ENCODE measurements at regions not wholly inside any gene's neighbourhood (a gene's known extent, or its start where the extent isn't known, plus 50 kb on each side); places are given as distances from the start of the nearest gene placed in this dataset.

DNA sequence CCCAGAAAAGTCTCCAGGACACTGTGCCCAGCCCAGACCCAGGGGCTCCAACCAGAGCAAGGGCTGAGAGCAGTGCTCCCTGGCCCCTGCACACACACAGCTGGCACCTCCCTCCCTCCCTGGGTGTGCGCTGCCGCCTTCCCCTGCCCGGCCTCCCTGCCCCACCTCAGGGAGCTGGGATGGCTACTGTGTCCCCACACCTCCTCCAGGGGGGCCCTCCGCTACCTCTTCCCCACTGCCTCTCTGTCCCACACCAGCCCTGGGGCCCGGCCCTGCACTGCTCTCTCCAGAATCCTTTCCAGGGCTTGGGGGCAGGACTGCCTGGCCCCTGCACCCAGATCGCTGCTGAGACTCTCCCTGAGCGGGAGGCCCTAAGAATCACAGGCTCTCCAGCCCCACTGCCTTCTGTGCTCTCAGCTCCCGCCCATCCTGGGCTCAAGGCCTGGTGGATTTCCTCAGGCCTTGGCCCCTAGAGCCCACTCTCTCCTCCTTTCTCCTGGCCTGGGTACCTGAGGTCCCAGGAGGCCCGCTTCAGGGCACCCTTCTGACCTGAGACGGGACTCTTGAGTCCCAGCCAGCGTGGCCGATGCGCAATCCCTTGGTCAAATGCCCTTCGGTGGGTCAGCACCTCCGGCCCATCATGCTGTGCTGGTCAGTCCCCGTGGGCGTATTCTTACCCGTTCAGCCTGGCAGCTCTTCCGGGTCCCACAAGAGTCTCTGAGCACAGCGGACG, 276.8 kb upstream of the HDAC4 start:
- Histone ChIP-seq H3K4me1 (ENCODE audit: control insufficient read depth, insufficient read depth, low read length) (no peaks in the 10 kb centered on the region), H3K79me2 (ENCODE audit: control insufficient read depth, insufficient read depth, low read length) (no peaks in the 10 kb centered on the region), H3K4me3 (no peak overlapping the region), H3K9ac (ENCODE audit: control insufficient read depth, insufficient read depth, low read length) (no peak overlapping the region), H3K27ac (ENCODE audit: control insufficient read depth, insufficient read depth) (no peak overlapping the region), H4K20me1 (ENCODE audit: control insufficient read depth, insufficient read depth) (no peaks in the 10 kb centered on the region), H3K36me3 (ENCODE audit: control insufficient read depth in 2 of 2, insufficient read depth in 2 of 2, low read length in 1 of 2) (no peaks in the 10 kb centered on the region), H3K9me3 (replicated peaks; ENCODE audit: control insufficient read depth, insufficient read depth, low read length) (no peaks in the 10 kb centered on the region), H3K4me2 (ENCODE audit: control insufficient read depth, insufficient read depth) (no peak overlapping the region), H3K27me3 (replicated peaks in 1 of 2; ENCODE audit: control insufficient read depth in 2 of 2, insufficient read depth in 2 of 2, low read length in 1 of 2) (no peaks in the 10 kb centered on the region; a peak in 1 of 4 replicates), H2AFZ (ENCODE audit: control insufficient read depth, low read depth, low read length) (no peak overlapping the region)
- POLR2A ChIA-PET = no interaction called here
- DNase-seq (ENCODE audit: low read depth, low spot score) (no peak), FAIRE-seq (no peak), ATAC-seq (no peak)
- CTCF ChIA-PET = no interaction called here
- SMC1A ChIA-PET (ENCODE audit: uncharacterized antibody, unreplicated experiment) = no interaction called here
- no TSS peak for BruUV-seq (replicated peaks)
- TF ChIP-seq POLR2AphosphoS5 (IDR thresholded peaks at IDR 0.05; ENCODE audit: low read length) (no peak), CBX3 (IDR thresholded peaks at IDR 0.05; ENCODE audit: borderline replicate concordance, low read depth) (no peak), ZNF274 (IDR thresholded peaks at IDR 0.05; ENCODE audit: insufficient read depth, insufficient read length) (no peak), ATF7 (IDR thresholded peaks at IDR 0.05; ENCODE audit: low read depth) (no peak)
- TF ChIP-seq, protein P1, sequence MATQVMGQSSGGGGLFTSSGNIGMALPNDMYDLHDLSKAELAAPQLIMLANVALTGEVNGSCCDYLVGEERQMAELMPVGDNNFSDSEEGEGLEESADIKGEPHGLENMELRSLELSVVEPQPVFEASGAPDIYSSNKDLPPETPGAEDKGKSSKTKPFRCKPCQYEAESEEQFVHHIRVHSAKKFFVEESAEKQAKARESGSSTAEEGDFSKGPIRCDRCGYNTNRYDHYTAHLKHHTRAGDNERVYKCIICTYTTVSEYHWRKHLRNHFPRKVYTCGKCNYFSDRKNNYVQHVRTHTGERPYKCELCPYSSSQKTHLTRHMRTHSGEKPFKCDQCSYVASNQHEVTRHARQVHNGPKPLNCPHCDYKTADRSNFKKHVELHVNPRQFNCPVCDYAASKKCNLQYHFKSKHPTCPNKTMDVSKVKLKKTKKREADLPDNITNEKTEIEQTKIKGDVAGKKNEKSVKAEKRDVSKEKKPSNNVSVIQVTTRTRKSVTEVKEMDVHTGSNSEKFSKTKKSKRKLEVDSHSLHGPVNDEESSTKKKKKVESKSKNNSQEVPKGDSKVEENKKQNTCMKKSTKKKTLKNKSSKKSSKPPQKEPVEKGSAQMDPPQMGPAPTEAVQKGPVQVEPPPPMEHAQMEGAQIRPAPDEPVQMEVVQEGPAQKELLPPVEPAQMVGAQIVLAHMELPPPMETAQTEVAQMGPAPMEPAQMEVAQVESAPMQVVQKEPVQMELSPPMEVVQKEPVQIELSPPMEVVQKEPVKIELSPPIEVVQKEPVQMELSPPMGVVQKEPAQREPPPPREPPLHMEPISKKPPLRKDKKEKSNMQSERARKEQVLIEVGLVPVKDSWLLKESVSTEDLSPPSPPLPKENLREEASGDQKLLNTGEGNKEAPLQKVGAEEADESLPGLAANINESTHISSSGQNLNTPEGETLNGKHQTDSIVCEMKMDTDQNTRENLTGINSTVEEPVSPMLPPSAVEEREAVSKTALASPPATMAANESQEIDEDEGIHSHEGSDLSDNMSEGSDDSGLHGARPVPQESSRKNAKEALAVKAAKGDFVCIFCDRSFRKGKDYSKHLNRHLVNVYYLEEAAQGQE (IDR thresholded peaks at IDR 0.05; ENCODE audit: low read depth, low read length) = no peak
- RAD21 ChIA-PET (ENCODE audit: unreplicated experiment) = no interaction called here
- 52% methylated on average over 21 of the region's 21 CpGs for WGBS (ENCODE audit: insufficient coverage, insufficient replicate concordance, low lambda C conversion rate, missing lambda C conversion rate)
- in situ Hi-C loops (cut with MboI) (no loop called here), intact Hi-C loops (cut with micrococcal nuclease; ENCODE audit: unreplicated experiment) (no loop called here)

Data from GM12878 (cell line).